Sigmoid colon (tissue), 4 donors: ENCODE measurements at regions not wholly inside any gene's neighbourhood (a gene's known extent, or its start where the extent isn't known, plus 50 kb on each side); places are given as distances from the start of the nearest gene placed in this dataset.

Experiments used
- CTCF ChIP-seq, 4 experiments: fragments of 450-650 bp in 3 of 4; fragments of 200-600 bp in 1 of 4; IDR thresholded peaks; one replicate each; pipeline ENCODE4 v1.5.1; 2016 to 2019; ENCODE audit warnings: antibody characterized with exemption in 4 of 4, mild to moderate bottlenecking in 3 of 4, moderate library complexity in 2 of 4
- POLR2AphosphoS5 ChIP-seq, 4 donors: sonication (generic); formaldehyde crosslinking; IDR thresholded peaks; one replicate each; pipeline ENCODE4 v1.6.1; 2017; ENCODE audit warnings: antibody characterized with exemption in 4 of 4

GRCh38 chr6:113338644-113339043 is 518.5 kb upstream of the MARCKS start:
- TF ChIP-seq CTCF (IDR thresholded peaks at IDR 0.05) (no peak), POLR2AphosphoS5 (IDR thresholded peaks at IDR 0.05) (no peak)
